T-cell (primary cell): ENCODE measurements at regions not wholly inside any gene's neighbourhood (a gene's known extent, or its start where the extent isn't known, plus 50 kb on each side); places are given as distances from the start of the nearest gene placed in this dataset.

Experiments
- ATAC-seq, 4 experiments: fragments of 200-7000 bp in 3 of 4; fragments of 150-1000 bp in 1 of 4; cut with Tn5 transposase; replicated peaks in 1 of 4; 1 replicate in 3 of 4; 2 replicates in 1 of 4; pipeline ENCODE4 v1.10.0; 2021; ENCODE audit warnings: moderate library complexity in 3 of 4, mild to moderate bottlenecking in 2 of 4, moderate number of reproducible peaks in 1 of 4
- CTCF ChIA-PET, 2 donors: fragments of 300-600 bp; sonication (Branson Sonifier 250); formaldehyde crosslinking; loops; one replicate each; lab custom pipeline; 2022; ENCODE audit warnings: antibody characterized with exemption in 2 of 2; lab: Charles Lee
- POLR2A ChIA-PET, 2 donors: fragments of 300-600 bp; sonication (Branson Sonifier 250); formaldehyde crosslinking; loops; one replicate each; lab custom pipeline; 2022; ENCODE audit warnings: antibody characterized with exemption in 2 of 2; lab: Charles Lee
- DNase-seq, 35 experiments: peaks; one replicate each; pipeline versions ENCODE4 v3.0.0 to v3.0.0-alpha.2; 2013 to 2023
- H3K27ac ChIP-seq: one replicate; pipeline ENCODE4 v1.5.1; 2013; ENCODE audit warnings: low read length
- H3K27me3 ChIP-seq, 2 experiments: replicated peaks in 1 of 2; 1 replicate in 1 of 2; 2 replicates in 1 of 2; pipeline versions ENCODE4 v1.6.1 to v1.7.0; 2013; ENCODE audit warnings: low read length in 1 of 2, mixed read lengths in 1 of 2; ENCODE audit not compliant: control insufficient read depth in 2 of 2, insufficient read depth in 2 of 2; ENCODE audit errors: extremely low read depth in 1 of 2
- H3K36me3 ChIP-seq, 2 donors: 1 replicate in 1 of 2; 2 replicates in 1 of 2; pipeline versions ENCODE4 v1.6.1 to v1.7.0; 2013; ENCODE audit warnings: low read length in 1 of 2; ENCODE audit not compliant: control insufficient read depth in 2 of 2, insufficient read depth in 1 of 2; ENCODE audit errors: extremely low read depth in 1 of 2
- H3K4me1 ChIP-seq, 2 experiments: 1 replicate in 1 of 2; 2 replicates in 1 of 2; pipeline versions ENCODE4 v1.6.1 to v1.7.0; 2013; ENCODE audit warnings: low read length in 2 of 2, mixed read lengths in 1 of 2; ENCODE audit not compliant: insufficient read depth in 2 of 2, control insufficient read depth in 1 of 2; ENCODE audit errors: extremely low read depth in 1 of 2
- H3K4me3 ChIP-seq, 2 donors: 1 replicate in 1 of 2; 2 replicates in 1 of 2; pipeline versions ENCODE4 v1.5.1 to v1.7.0; 2013; ENCODE audit warnings: mild to moderate bottlenecking in 2 of 2, low read length in 1 of 2, moderate library complexity in 1 of 2; ENCODE audit not compliant: control insufficient read depth in 1 of 2; ENCODE audit errors: extremely low read depth in 1 of 2
- H3K9me3 ChIP-seq: 2 replicates; pipeline ENCODE4 v1.7.0; 2013
- H3K27ac Mint-ChIP-seq, 2 donors: one replicate each; pipeline ENCODE4 v1.8.0; 2020 to 2021; ENCODE audit warnings: mild to moderate bottlenecking in 2 of 2, mixed read lengths in 2 of 2
- H3K27me3 Mint-ChIP-seq, 2 donors: one replicate each; pipeline ENCODE4 v1.8.0; 2021 to 2022; ENCODE audit warnings: mixed read lengths in 2 of 2
- H3K36me3 Mint-ChIP-seq: one replicate; pipeline ENCODE4 v1.8.0; 2021; ENCODE audit warnings: mixed read lengths
- H3K4me1 Mint-ChIP-seq, 3 donors: one replicate each; pipeline ENCODE4 v1.8.0; 2020 to 2022; ENCODE audit warnings: mixed read lengths in 3 of 3, mild to moderate bottlenecking in 1 of 3
- H3K4me3 Mint-ChIP-seq, 3 donors: one replicate each; pipeline ENCODE4 v1.8.0; 2020 to 2022; ENCODE audit warnings: mild to moderate bottlenecking in 3 of 3, mixed read lengths in 3 of 3, moderate library complexity in 3 of 3
- H3K9me3 Mint-ChIP-seq, 3 donors: one replicate each; pipeline ENCODE4 v1.8.0; 2020 to 2022; ENCODE audit warnings: mixed read lengths in 3 of 3
- WGBS: methylation state at CpG from one replicate; pipeline ENCODE4 v1.1.5; 2013; ENCODE audit warnings: missing lambda C conversion rate; ENCODE audit not compliant: insufficient coverage; 5-methylcytosine and 5-hydroxymethylcytosine counted together

DNA sequence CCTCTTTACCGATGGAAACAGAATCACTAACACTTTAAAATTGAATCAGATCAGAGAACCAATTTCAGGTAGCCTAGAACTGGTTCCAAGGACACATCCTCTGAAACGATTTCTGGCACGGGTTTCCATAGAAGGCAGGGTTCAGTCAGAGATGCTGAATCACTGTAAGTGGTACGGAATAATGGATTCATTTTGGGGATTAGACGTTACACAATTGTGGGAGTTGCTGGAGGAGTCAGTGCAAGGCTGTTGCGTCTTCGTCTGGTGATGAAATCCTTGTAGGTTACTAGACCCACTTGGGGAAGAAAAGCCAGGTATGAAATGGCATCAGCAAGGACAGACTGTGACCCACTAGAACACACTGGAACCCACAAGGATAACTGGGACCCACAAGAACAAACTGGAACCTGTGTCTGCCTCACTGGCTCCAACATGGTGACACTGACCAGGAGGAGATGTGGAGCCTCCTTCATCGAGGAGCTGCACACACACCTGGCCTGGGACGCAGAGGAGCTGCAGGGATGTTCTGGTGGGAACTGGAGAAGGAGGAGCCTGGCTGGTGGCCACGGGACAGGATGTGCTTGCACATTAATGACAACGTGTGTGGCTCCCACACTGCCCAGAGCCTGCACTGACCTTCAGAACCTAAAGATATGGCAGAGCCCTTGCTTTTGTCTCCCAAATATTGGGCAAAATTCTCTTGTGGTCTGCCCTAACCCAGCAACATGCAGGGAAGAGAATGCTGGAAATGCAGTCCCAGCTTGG lies 105.1 kb downstream of the TRAPPC11 start:
- 86% methylated on average over 7 of the region's 11 CpGs for WGBS
- H3K27ac Mint-ChIP-seq: no peak overlapping the region
- Histone ChIP-seq H3K4me3 (no peak overlapping the region), H3K9me3 (no peaks in the 10 kb centered on the region), H3K4me1 (no peaks in the 10 kb centered on the region), H3K27ac (no peak overlapping the region), H3K36me3 (no peaks in the 10 kb centered on the region), H3K27me3 (peaks cover 0 to 14% of the 10 kb centered on the region in 2 experiments)
- no peak for DNase-seq
- no peak overlapping the region for H3K4me3 Mint-ChIP-seq
- no peaks in the 10 kb centered on the region for H3K36me3 Mint-ChIP-seq
- H3K27me3 Mint-ChIP-seq: peaks cover 5 to 13% of the 10 kb centered on the region in 2 donors
- ChIA-PET CTCF (no interaction called here), POLR2A (no interaction called here)
- ATAC-seq: no peak
- H3K9me3 Mint-ChIP-seq: no peaks in the 10 kb centered on the region
- H3K4me1 Mint-ChIP-seq: peaks cover 2 to 5% (median 3%) of the 10 kb centered on the region in 3 donors

DNA sequence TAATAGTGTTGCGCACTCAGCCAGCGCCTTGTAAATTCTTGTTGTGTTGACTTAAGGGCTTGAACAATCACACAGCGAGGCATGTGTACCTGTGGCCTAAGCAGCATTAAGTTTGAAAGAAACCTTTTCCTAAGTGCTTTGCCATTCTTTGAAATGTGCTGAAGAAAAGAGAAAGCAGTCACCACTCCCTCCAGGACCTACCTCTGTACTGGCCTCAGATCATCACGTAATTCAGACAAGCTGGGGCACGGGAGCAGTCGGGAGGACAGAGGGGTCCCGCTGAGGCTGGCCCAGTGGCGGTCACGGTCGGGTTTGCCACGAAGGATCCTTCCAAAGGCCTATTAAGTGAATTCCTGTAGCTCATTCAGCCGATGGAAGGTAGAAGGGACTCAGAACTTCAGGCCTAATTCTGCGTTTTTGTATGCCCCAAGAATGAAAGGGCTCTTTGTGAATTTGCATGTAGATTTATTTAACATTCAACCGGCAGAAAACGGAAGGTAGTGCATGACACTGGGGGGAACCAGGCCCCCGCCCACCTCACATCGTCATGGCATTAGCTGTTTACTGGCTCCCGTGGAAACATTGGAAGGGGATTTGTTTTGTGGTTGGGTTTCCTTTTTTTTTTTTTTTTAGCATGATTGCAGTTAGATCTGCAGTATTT lies 106.3 kb downstream of the TRAPPC11 start:
- Histone ChIP-seq H3K9me3 (no peaks in the 10 kb centered on the region), H3K27ac (no peak overlapping the region), H3K4me1 (no peaks in the 10 kb centered on the region), H3K27me3 (peaks cover 0 to 14% of the 10 kb centered on the region in 2 experiments), H3K4me3 (no peak overlapping the region), H3K36me3 (no peaks in the 10 kb centered on the region)
- peaks cover 5 to 11% of the 10 kb centered on the region in 2 donors for H3K27me3 Mint-ChIP-seq
- no peaks in the 10 kb centered on the region for H3K36me3 Mint-ChIP-seq
- ATAC-seq: no peak
- ChIA-PET POLR2A (no interaction called here), CTCF (interaction anchor here in 1 of 2 donors (0.6 kb wide), 1 partner anchor 918 kb away, joined by 3 read pairs; no protein-coding TSS in a partner anchor)
- DNase-seq: no peak
- no peaks in the 10 kb centered on the region for H3K9me3 Mint-ChIP-seq
- no peak overlapping the region for H3K27ac Mint-ChIP-seq
- WGBS: 58% methylated on average over 11 of the region's 18 CpGs
- H3K4me1 Mint-ChIP-seq: peaks cover 2 to 5% (median 3%) of the 10 kb centered on the region in 3 donors
- H3K4me3 Mint-ChIP-seq: no peak overlapping the region

DNA sequence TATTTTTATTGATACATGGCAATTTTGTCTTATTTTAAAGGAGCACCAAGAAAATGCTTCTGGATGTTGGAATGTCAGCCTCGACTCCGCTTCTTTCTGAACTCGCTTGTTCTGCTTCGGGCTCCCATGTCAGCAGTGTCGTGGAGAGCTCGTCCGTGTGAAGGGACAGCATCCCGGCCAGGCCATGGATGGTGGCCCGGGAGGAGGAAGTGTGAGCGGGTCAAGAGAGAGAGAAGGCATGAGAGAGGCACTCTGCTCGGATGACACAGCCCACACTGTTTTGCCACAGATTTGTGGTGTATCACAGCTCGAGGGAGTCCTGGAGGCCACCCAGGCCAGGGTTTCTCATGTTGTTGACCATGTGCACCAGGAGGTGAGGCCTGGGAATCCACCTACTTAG lies 107.0 kb downstream of the TRAPPC11 start:
- Mint-ChIP-seq H3K4me3 (no peak overlapping the region), H3K27me3 (peaks cover 5 to 11% of the 10 kb centered on the region in 2 donors), H3K9me3 (no peaks in the 10 kb centered on the region), H3K36me3 (no peaks in the 10 kb centered on the region), H3K27ac (no peak overlapping the region), H3K4me1 (peaks cover 2 to 5% (median 3%) of the 10 kb centered on the region in 3 donors)
- Histone ChIP-seq H3K27me3 (peaks cover 0 to 14% of the 10 kb centered on the region in 2 experiments), H3K4me3 (no peak overlapping the region), H3K4me1 (no peaks in the 10 kb centered on the region), H3K27ac (no peak overlapping the region), H3K36me3 (no peaks in the 10 kb centered on the region), H3K9me3 (no peaks in the 10 kb centered on the region)
- ATAC-seq (no peak), DNase-seq (no peak)
- WGBS: 84% methylated on average over 12 of the region's 12 CpGs
- CTCF ChIA-PET: interaction anchor here in 1 of 2 donors (0.6 kb wide), 1 partner anchor 176 kb away, joined by 8 read pairs; no protein-coding TSS in a partner anchor
- POLR2A ChIA-PET: no interaction called here

DNA sequence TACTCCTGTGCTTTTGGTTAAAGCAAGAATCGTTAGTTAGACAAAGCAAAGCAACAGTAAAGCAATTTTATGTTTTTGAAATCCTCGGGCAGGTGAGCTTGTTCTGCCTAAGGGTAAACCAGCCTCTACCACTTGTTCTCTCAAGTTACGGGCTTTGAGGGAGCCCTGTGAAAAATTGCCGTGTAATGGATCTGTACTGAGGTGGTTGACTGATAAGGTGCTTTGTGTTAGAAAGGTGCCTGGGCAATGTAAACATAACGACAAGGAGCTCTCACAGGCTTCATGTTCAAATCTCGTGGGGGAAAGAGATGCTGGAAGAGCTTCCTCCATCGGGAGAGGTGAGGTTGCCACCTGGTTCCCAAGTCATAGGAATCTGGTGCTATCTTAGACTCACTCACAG lies 111.8 kb downstream of the TRAPPC11 start:
- Histone ChIP-seq H3K27me3 (peaks cover 0 to 17% of the 10 kb centered on the region in 2 experiments), H3K36me3 (no peaks in the 10 kb centered on the region), H3K4me3 (no peak overlapping the region), H3K4me1 (no peaks in the 10 kb centered on the region), H3K9me3 (no peaks in the 10 kb centered on the region), H3K27ac (no peak overlapping the region)
- ATAC-seq (no peak), DNase-seq (no peak)
- POLR2A ChIA-PET: no interaction called here
- CTCF ChIA-PET: interaction anchor here in 1 of 2 donors (0.5 kb wide), 1 partner anchor 41 kb away, joined by 6 read pairs; no protein-coding TSS in a partner anchor
- Mint-ChIP-seq H3K4me3 (no peak overlapping the region), H3K9me3 (no peaks in the 10 kb centered on the region), H3K4me1 (no peaks in the 10 kb centered on the region), H3K27ac (no peak overlapping the region), H3K27me3 (peaks cover 0 to 2% of the 10 kb centered on the region in 2 donors), H3K36me3 (no peaks in the 10 kb centered on the region)
- 60% methylated on average over 4 of the region's 7 CpGs for WGBS

DNA sequence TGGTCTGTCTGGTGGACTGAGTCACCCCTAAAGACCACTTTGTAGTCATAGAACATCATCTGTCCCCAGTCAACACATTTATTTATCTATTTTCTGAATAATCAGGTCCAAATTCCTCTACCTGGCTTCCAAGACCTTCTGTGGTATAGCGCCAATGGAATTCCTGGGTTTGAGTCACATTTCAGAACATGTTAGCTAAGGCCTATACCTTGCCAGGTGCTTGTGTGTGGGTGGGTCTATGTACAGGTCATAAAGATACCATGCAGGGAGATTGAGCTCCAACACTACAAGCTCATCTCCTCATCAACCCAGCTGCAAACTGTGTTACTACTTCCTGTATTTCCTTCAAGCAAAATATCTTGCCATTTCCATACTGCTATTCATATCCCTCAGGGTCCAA lies 113.3 kb downstream of the TRAPPC11 start:
- Histone ChIP-seq H3K4me1 (no peaks in the 10 kb centered on the region), H3K36me3 (no peaks in the 10 kb centered on the region), H3K4me3 (no peak overlapping the region), H3K27me3 (peaks cover 0 to 14% of the 10 kb centered on the region in 2 experiments), H3K9me3 (no peaks in the 10 kb centered on the region), H3K27ac (no peak overlapping the region)
- ATAC-seq (no peak), DNase-seq (no peak)
- Mint-ChIP-seq H3K27me3 (peaks cover 0 to 2% of the 10 kb centered on the region in 2 donors), H3K36me3 (no peaks in the 10 kb centered on the region), H3K9me3 (no peaks in the 10 kb centered on the region), H3K4me1 (no peaks in the 10 kb centered on the region), H3K27ac (no peak overlapping the region), H3K4me3 (no peak overlapping the region)
- no CpG with 5 or more reads among the region's 1 CpG for WGBS
- POLR2A ChIA-PET: no interaction called here
- CTCF ChIA-PET: interaction anchor here in 1 of 2 donors (0.6 kb wide), 1 partner anchor 68 kb away, joined by 3 read pairs; no protein-coding TSS in a partner anchor

DNA sequence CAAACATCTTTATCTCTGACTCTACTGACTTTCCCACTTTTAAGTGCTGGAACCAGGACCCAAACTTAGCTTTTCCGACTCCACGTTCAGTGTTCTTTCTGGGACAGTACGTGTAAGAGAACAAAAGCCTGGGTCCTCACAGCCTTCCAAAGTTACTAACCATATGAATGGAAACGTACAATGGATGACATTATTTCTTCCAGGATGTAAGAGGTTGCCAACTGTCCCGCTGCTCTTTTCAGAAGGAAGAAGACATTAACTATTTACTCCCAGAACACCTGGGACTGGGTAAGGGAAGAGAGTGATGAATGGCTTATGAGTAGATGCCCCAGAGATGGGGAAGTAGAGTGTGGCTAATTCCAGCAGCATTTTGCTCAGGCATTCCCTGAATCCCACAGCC lies 114.7 kb downstream of the TRAPPC11 start:
- CTCF ChIA-PET: no interaction called here
- H3K4me3 ChIP-seq: no peak overlapping the region
- DNase-seq: no peak
- Mint-ChIP-seq H3K27ac (no peak overlapping the region), H3K4me1 (no peaks in the 10 kb centered on the region), H3K4me3 (no peak overlapping the region), H3K36me3 (no peaks in the 10 kb centered on the region), H3K27me3 (no peaks in the 10 kb centered on the region), H3K9me3 (no peaks in the 10 kb centered on the region)
- WGBS: 100% methylated on average over 1 of the region's 5 CpGs
- no peaks in the 10 kb centered on the region for H3K9me3 ChIP-seq
- no peak overlapping the region for H3K27ac ChIP-seq
- POLR2A ChIA-PET: no interaction called here
- ATAC-seq: no peak
- no peaks in the 10 kb centered on the region for H3K4me1 ChIP-seq
- H3K36me3 ChIP-seq: no peaks in the 10 kb centered on the region
- H3K27me3 ChIP-seq: peaks cover 0 to 8% of the 10 kb centered on the region in 2 experiments
